Smooth muscle cell (in vitro differentiated cells): ENCODE measurements at regions not wholly inside any gene's neighbourhood (a gene's known extent, or its start where the extent isn't known, plus 50 kb on each side); places are given as distances from the start of the nearest gene placed in this dataset.

Experiments used
- DNase-seq: peaks from one replicate; lab custom pipeline; 2025; ENCODE audit not compliant: unreplicated experiment; lab: John Stamatoyannopoulos, UW
- H2AFZ ChIP-seq: fragments of 200-600 bp; sonication (generic); 2 replicates; pipeline ENCODE4 v1.6.0; 2016; ENCODE audit warnings: antibody characterized with exemption, low read depth, mild to moderate bottlenecking
- H3F3A ChIP-seq: fragments of 200-600 bp; sonication (generic); 2 replicates; pipeline ENCODE4 v1.6.0; 2017; ENCODE audit warnings: antibody characterized with exemption, low read depth
- H3K27ac ChIP-seq: fragments of 200-600 bp; sonication (generic); 2 replicates; pipeline ENCODE4 v1.5.1; 2016; ENCODE audit warnings: low read depth, mild to moderate bottlenecking
- H3K27me3 ChIP-seq: fragments of 200-600 bp; sonication (generic); 2 replicates; pipeline ENCODE4 v1.6.1; 2016; ENCODE audit warnings: low read depth, mild to moderate bottlenecking
- H3K36me3 ChIP-seq: fragments of 200-600 bp; sonication (generic); 2 replicates; pipeline ENCODE4 v1.5.1; 2016; ENCODE audit warnings: low read depth
- H3K4me1 ChIP-seq: fragments of 200-600 bp; sonication (generic); 2 replicates; pipeline ENCODE4 v1.5.1; 2016; ENCODE audit warnings: low read depth
- H3K4me2 ChIP-seq: fragments of 200-600 bp; sonication (generic); 2 replicates; pipeline ENCODE4 v1.6.0; 2016; ENCODE audit warnings: mild to moderate bottlenecking
- H3K4me3 ChIP-seq: fragments of 200-600 bp; sonication (generic); 2 replicates; pipeline ENCODE4 v1.5.1; 2016; ENCODE audit warnings: mild to moderate bottlenecking
- H3K79me2 ChIP-seq: fragments of 200-600 bp; sonication (generic); 2 replicates; pipeline ENCODE4 v1.6.0; 2016; ENCODE audit warnings: low read depth, mild to moderate bottlenecking
- H3K9ac ChIP-seq: fragments of 200-600 bp; sonication (generic); 2 replicates; pipeline ENCODE4 v1.6.0; 2016; ENCODE audit warnings: low read depth
- H3K9me3 ChIP-seq: fragments of 200-600 bp; sonication (generic); replicated peaks from 2 replicates; pipeline ENCODE4 v1.5.1; 2016; ENCODE audit warnings: low read depth
- H4K20me1 ChIP-seq: fragments of 200-600 bp; sonication (generic); 2 replicates; pipeline ENCODE4 v1.6.0; 2016; ENCODE audit warnings: low read depth
- WGBS: methylation state at CpG from one replicate; pipeline ENCODE4 v1.1.7; 2016; ENCODE audit warnings: low lambda C conversion rate; 5-methylcytosine and 5-hydroxymethylcytosine counted together
- TF ChIP-seq, protein P1 (sequence below): fragments of 200-600 bp; sonication (generic); IDR thresholded peaks from 2 replicates; pipeline ENCODE4 v1.5.1; 2017; ENCODE audit warnings: borderline replicate concordance, mild to moderate bottlenecking, antibody characterized with exemption; ENCODE audit not compliant: insufficient read depth, poor library complexity, severe bottlenecking

DNA sequence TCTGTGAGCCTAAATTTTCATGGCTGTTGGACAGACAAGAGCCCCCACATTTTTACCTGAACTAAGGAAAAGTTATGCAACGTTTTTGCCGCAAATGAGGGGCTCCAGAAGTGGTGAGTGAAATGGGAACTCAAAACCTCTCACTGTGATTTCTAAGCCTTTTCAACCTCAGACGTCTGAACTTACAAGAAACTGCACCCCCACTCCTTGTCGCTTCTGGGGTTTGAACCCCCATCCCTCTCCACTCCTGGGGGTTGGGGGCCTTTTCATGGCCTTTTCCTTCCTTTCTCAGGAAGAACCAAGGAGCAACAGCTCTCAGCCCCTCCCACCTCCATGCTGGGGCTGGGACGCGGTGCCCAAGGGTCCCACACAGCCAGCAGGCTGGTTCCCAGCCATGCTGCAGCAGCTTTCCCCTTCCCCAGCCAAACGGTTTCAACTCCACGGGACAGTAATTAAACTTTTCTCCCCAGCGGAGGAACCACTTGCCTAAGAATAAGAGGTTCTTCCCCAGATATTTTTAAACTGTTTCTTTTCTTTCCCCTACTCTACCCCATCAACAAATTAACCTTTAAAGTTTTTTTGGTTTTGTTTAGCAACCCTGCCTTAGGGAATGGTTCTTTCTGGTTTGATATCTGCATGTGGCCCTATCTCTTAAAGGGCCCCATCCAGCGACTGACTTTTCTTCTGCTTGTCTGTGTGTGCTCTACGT is 387.6 kb upstream of the CBLB start:
- H2AFZ ChIP-seq: no peak overlapping the region
- H3K36me3 ChIP-seq: no peaks in the 10 kb centered on the region
- no peaks in the 10 kb centered on the region for H3K9me3 ChIP-seq
- H3K27me3 ChIP-seq: no peaks in the 10 kb centered on the region
- H3K4me2 ChIP-seq: no peak overlapping the region
- WGBS: 85% methylated on average over 11 of the region's 11 CpGs
- DNase-seq: no peak
- H4K20me1 ChIP-seq: no peaks in the 10 kb centered on the region
- H3K79me2 ChIP-seq: no peaks in the 10 kb centered on the region
- H3F3A ChIP-seq: no peaks in the 10 kb centered on the region
- no peak overlapping the region for H3K4me3 ChIP-seq
- no peaks in the 10 kb centered on the region for H3K4me1 ChIP-seq
- H3K9ac ChIP-seq: no peak overlapping the region
- no peak overlapping the region for H3K27ac ChIP-seq
- TF ChIP-seq, protein P1, sequence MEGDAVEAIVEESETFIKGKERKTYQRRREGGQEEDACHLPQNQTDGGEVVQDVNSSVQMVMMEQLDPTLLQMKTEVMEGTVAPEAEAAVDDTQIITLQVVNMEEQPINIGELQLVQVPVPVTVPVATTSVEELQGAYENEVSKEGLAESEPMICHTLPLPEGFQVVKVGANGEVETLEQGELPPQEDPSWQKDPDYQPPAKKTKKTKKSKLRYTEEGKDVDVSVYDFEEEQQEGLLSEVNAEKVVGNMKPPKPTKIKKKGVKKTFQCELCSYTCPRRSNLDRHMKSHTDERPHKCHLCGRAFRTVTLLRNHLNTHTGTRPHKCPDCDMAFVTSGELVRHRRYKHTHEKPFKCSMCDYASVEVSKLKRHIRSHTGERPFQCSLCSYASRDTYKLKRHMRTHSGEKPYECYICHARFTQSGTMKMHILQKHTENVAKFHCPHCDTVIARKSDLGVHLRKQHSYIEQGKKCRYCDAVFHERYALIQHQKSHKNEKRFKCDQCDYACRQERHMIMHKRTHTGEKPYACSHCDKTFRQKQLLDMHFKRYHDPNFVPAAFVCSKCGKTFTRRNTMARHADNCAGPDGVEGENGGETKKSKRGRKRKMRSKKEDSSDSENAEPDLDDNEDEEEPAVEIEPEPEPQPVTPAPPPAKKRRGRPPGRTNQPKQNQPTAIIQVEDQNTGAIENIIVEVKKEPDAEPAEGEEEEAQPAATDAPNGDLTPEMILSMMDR: no peak

DNA sequence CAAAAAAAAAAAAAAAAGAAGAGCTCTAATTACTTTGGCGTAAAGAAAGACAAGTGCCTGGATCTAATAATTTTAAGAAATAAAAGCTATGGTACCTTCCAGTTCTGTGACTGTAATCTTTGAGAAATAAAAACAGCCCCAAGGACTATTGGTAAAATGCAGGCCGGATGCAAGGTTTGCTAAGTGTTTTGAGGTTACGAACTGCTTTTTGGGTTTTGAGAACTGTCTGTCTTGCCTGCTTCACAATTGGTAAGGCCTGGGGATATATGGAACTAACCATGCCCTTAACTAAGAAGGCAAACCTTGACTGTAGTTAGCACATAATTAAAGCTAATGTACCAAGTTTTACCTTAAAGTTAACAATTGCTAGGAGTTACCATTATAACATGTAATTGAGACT is 388.4 kb upstream of the CBLB start:
- H3K27ac ChIP-seq: no peak overlapping the region
- H3K36me3 ChIP-seq: no peaks in the 10 kb centered on the region
- H3K9me3 ChIP-seq: no peaks in the 10 kb centered on the region
- H3K4me2 ChIP-seq: no peak overlapping the region
- TF ChIP-seq, protein P1: no peak
- H3K79me2 ChIP-seq: no peaks in the 10 kb centered on the region
- no peaks in the 10 kb centered on the region for H3K4me1 ChIP-seq
- no peak overlapping the region for H3K4me3 ChIP-seq
- no peak overlapping the region for H3K9ac ChIP-seq
- DNase-seq: no peak
- WGBS: 84% methylated on average over 3 of the region's 3 CpGs
- H3K27me3 ChIP-seq: no peaks in the 10 kb centered on the region
- no peak overlapping the region for H2AFZ ChIP-seq
- no peaks in the 10 kb centered on the region for H4K20me1 ChIP-seq
- H3F3A ChIP-seq: no peaks in the 10 kb centered on the region

DNA sequence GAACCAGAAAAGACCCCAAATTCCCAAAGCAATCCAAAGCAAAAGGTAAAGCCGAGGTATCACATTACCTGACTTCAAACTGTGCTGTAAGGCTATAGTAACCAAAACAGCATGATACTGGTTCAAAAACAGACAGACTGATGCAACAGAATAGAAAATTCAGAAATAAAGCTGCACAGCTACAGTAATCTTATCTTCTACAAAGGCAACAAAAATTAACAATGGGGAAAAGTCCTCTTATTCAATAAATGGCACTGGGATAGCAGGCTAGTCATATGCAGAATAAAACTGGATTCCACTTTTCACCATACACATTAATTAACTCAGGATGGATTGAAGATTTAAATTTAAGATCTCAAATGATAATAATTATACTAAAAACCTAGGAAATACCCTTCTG is 392.6 kb upstream of the CBLB start:
- H3K4me2 ChIP-seq: no peak overlapping the region
- H4K20me1 ChIP-seq: no peaks in the 10 kb centered on the region
- no peaks in the 10 kb centered on the region for H3K4me1 ChIP-seq
- peaks cover 3% of the 10 kb centered on the region for H3F3A ChIP-seq
- no peak overlapping the region for H3K9ac ChIP-seq
- no peaks in the 10 kb centered on the region for H3K79me2 ChIP-seq
- no peak overlapping the region for H3K27ac ChIP-seq
- H3K36me3 ChIP-seq: no peaks in the 10 kb centered on the region
- WGBS: 97% methylated on average over 1 of the region's 1 CpG
- H3K4me3 ChIP-seq: no peak overlapping the region
- H2AFZ ChIP-seq: no peak overlapping the region
- no peaks in the 10 kb centered on the region for H3K27me3 ChIP-seq
- DNase-seq: no peak
- TF ChIP-seq, protein P1: no peak
- no peaks in the 10 kb centered on the region for H3K9me3 ChIP-seq
